ENCODE measurements at regions not wholly inside any gene's neighbourhood (a gene's known extent, or its start where the extent isn't known, plus 50 kb on each side); places are given as distances from the start of the nearest gene placed in this dataset.

GRCh38 chr1:87720561-87720960 lies 391.9 kb downstream of the LMO4 start:
- TF ChIP-seq CTCF (conservative IDR thresholded peaks at IDR 0.05; ENCODE audit: low read length) (no peak), EZH2phosphoT487 (IDR thresholded peaks at IDR 0.05; ENCODE audit: borderline replicate concordance, low read depth, low read length) (no peak)

Data from OCI-LY7 (cell line).